Right cardiac atrium (tissue), 5 donors: ENCODE measurements at regions not wholly inside any gene's neighbourhood (a gene's known extent, or its start where the extent isn't known, plus 50 kb on each side); places are given as distances from the start of the nearest gene placed in this dataset.
"Not testable (repeated sequence)": the region's sequence is repeated elsewhere in the genome, so short reads cannot be mapped to it uniquely, and the experiment has no call there.

Experiments used
- ATAC-seq, 2 donors: fragments of 200-7000 bp; cut with Tn5 transposase; one replicate each; pipeline versions ENCODE4 v1.8.0 to v1.9.1; 2020; ENCODE audit warnings: moderate library complexity in 2 of 2, mild to moderate bottlenecking in 1 of 2
- DNase-seq, 3 donors: peaks; one replicate each; pipeline ENCODE4 v3.0.0-alpha.2; 2020
- H3K27ac ChIP-seq: one replicate; pipeline ENCODE4 v1.5.1; 2013; ENCODE audit warnings: mild to moderate bottlenecking, low read length, control low read depth, moderate library complexity
- H3K27me3 ChIP-seq: one replicate; pipeline ENCODE4 v1.6.1; 2013; ENCODE audit not compliant: control insufficient read depth, insufficient read depth
- H3K4me1 ChIP-seq: one replicate; pipeline ENCODE4 v1.6.1; 2013; ENCODE audit warnings: low read length; ENCODE audit not compliant: control insufficient read depth, insufficient read depth
- H3K4me3 ChIP-seq: one replicate; pipeline ENCODE4 v1.5.1; 2013; ENCODE audit warnings: low read length, control low read depth
- H3K9me3 ChIP-seq: one replicate; pipeline ENCODE4 v1.6.1; 2013; ENCODE audit warnings: low read length; ENCODE audit not compliant: control insufficient read depth
- WGBS: extraction: QIAGEN DNeasy Blood & Tissue Kit; methylation state at CpG from one replicate; pipeline ENCODE4 v1.1.7; 2013; 5-methylcytosine and 5-hydroxymethylcytosine counted together
- intact Hi-C, 4 donors: fragments of 100-400 bp; cut with DNase I; formaldehyde crosslinking; loops; one replicate each; pipeline versions ENCODE4 v1.11.0 to v1.14.0; 2022 to 2023
- donor health status: healthy with polysubstance abuse.
- donor health status: DM: no; HTN: yes; CAD: no.
- donor health status: DM: no; HTN: no; CAD: no.
- donor health status: DM: no; HTN: yes; CAD: no; lungs with severe emphysema.
- donor health status: DM: yes; HTN: yes; CAD: no.

DNA sequence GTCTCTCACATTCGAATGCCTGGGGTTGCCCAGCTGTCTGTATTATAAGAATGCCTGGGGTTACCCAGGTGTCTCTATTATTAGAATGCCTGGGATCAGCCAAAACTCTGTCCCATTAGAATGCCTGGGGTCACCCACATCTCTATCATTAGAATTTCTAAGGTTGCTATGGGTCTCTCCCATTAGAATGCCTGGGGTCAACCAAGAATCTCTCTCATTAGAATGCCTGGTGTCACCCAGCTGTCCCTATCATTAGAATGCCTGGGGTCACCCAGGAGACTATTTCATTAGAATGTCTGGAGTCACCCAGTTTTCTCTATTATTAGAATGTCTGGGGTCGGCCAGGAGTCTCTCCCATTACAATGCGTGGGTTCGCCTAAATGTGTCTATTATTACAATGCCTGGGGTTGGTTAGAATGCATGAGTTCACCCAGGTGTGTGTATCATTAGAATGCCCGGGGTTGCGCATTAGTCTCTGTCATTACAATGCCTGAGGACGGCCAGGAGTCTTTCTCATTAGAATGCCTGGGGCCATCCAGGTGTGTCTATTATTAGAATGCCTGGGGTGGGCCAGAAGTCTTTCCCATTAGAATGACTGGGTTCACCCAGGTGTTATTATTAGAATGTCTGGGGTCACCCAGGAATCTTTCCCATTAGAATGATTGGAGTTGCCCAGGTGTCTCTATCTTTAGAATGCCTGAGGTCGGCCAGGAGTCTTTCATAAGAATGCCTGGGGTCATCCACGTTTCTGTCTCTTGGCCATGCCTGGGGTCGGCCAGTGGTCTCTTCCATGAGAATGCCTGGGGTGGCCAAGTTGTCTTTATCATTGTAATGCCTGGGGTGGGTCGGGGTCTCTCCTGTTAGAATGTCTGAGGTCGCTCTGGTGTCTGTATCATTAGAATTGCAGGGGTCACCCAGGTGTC is 59.6 kb downstream of the RNF187 start:
- ATAC-seq (no peak), DNase-seq (no peak)
- intact Hi-C loops: no loop called here
- no peaks in the 10 kb centered on the region for H3K4me1 ChIP-seq
- no peak overlapping the region for H3K27ac ChIP-seq
- WGBS: 77% methylated on average over 12 of the region's 12 CpGs
- H3K9me3 ChIP-seq: no peaks in the 10 kb centered on the region
- H3K4me3 ChIP-seq: no peak overlapping the region
- H3K27me3 ChIP-seq: no peaks in the 10 kb centered on the region

DNA sequence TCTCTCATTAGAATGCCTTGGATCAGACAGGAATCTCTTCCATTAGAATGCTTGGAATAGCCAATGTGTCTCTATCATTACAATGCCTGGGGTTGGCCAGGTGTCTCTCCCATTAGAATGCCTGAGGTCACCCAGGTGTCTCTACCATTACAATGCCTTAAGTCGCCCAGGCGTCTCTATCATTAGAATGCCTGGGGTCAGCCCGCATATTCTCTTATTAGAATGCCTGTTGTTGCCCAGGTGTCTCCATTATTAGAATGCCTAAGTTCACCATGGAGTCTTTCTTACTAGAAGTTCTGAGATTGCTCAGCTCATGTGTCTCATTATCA is 60.2 kb downstream of the RNF187 start:
- no peaks in the 10 kb centered on the region for H3K4me1 ChIP-seq
- H3K27ac ChIP-seq: no peak overlapping the region
- intact Hi-C loops: no loop called here
- DNase-seq (no peak), ATAC-seq (no peak)
- H3K27me3 ChIP-seq: no peaks in the 10 kb centered on the region
- no peak overlapping the region for H3K4me3 ChIP-seq
- WGBS: 71% methylated on average over 3 of the region's 3 CpGs
- no peaks in the 10 kb centered on the region for H3K9me3 ChIP-seq

DNA sequence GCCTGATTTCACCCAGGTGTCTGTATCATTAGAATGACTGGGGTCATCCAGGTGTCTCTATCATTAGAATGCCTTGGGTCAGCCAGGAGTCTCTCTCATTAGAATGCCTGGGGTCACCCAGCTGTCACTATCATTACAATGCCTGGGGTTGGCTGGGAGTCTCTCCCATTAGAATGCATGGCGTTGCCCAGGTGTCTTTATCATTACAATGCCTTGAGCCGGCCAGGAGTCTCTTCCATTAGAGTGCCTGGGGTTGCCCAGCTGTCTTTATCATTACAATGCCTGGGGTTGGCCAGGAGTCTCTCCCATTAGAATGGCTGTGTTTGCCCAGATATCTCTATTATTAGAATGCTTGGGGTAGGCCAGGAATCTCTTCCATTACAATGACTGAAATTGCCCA is 61.6 kb downstream of the RNF187 start:
- H3K4me1 ChIP-seq: no peaks in the 10 kb centered on the region
- intact Hi-C loops: no loop called here
- no peaks in the 10 kb centered on the region for H3K9me3 ChIP-seq
- ATAC-seq (no peak), DNase-seq (no peak)
- 22% methylated on average over 2 of the region's 2 CpGs for WGBS
- no peak overlapping the region for H3K27ac ChIP-seq
- H3K27me3 ChIP-seq: no peaks in the 10 kb centered on the region
- H3K4me3 ChIP-seq: no peak overlapping the region

DNA sequence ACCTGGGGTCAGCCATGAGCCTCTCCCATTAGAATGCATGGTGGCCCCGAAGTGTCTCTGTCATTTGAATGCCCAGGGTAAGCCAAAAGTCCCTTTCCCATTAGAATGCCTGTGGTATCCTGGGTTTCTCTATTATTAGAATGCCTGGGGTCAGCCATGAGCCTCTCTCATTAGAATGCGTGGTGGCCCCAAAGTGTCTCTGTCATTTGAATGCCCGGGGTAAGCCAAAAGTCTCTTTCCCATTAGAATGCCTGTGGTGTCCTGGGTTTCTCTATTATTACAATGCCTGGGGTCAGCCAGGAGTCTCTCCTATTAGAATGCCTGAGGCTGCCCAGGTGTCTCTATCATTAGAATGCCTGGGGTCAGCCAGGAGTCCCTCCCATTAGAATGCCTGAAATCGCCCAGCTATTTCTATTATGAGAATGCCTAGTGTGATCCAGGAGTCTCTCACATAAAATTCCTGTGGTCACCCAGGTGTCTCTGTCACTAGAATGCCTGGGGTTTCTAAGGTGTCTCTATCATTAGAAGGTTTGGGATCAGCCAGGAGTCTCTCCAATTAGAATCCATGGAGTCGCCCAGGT is 65.5 kb downstream of the RNF187 start:
- ATAC-seq (no peak), DNase-seq (no peak)
- Histone ChIP-seq H3K4me3 (no peak overlapping the region), H3K27ac (no peak overlapping the region), H3K27me3 (no peaks in the 10 kb centered on the region), H3K9me3 (no peaks in the 10 kb centered on the region), H3K4me1 (no peaks in the 10 kb centered on the region)
- intact Hi-C loops: no loop called here
- 61% methylated on average over 5 of the region's 5 CpGs for WGBS

DNA sequence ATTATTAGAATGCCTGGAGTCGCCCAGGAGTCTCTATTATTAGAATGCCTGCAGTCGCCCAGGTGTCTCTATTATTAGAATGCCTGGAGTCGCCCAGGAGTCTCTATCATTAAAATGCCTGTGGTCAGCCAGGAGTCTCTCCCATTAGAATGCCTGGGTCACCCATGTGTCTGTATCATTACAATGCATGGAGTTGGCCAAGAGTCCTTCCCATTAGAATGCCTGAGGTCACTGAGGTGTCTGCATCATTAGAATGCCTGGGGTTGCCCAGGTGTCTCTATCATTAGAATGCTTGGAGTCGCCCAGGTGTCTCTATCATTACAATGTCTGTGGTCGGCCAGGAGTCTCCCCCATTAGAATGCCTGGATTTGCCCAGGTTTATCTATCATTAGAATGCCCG is 66.9 kb downstream of the RNF187 start:
- no peak for ATAC-seq
- H3K9me3 ChIP-seq: no peaks in the 10 kb centered on the region
- H3K27ac ChIP-seq: no peak overlapping the region
- no peak for DNase-seq
- intact Hi-C loops: no loop called here
- no peaks in the 10 kb centered on the region for H3K4me1 ChIP-seq
- no peaks in the 10 kb centered on the region for H3K27me3 ChIP-seq
- no peak overlapping the region for H3K4me3 ChIP-seq
- WGBS: 66% methylated on average over 6 of the region's 6 CpGs

DNA sequence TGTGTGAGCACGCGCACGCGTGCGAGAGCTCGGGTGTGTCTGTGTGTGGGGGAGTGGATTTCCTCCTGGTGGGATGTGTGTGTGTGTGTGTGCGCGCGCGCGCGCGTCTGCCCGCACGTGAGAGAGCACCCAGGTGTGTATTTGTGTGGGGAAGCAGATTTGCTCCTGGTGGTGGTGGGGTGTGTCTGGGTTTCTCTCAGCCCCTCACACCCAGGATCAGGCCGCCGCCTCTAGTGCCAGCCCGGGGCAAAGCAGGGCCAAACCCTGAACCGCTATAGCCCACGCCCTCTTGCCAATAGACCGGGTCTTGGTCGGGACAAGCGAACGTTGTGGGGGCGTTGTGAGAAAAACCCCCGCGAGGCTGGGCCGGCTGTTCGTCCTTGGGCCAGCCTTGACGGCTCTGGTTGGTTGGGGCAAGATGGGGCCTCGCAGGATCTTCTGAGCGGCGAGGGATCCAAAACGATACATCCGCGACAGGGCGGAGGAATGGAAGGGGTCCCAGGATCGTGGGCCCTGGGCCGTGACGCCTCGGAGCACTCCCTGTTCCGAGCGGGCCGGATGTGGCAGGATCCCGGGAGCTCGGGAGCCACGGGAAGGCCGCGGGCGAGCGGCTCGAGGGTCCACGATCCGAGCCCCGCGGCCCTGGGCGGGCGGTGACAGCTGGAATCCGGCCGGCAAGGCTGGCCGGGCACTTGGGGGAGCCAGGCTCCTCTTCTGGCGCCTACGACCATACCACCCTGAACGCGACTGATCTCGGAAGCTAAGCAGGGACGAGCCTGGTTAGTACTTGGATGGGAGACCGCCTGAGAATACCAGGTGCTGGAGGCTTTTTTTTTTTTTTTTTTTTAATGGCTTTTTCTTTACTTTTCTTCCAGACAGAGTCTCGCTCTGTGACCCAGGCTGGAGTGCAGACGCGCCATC is 68.2 kb downstream of the RNF187 start:
- DNase-seq: peak in 1 of 3 donors; percentile 60
- no peaks in the 10 kb centered on the region for H3K4me1 ChIP-seq
- no peaks in the 10 kb centered on the region for H3K27me3 ChIP-seq
- no peak overlapping the region for H3K27ac ChIP-seq
- ATAC-seq: peak in 1 of 2 donors; percentile 14
- intact Hi-C loops: no loop called here
- H3K4me3 ChIP-seq: no peak overlapping the region
- no peaks in the 10 kb centered on the region for H3K9me3 ChIP-seq
- 67% methylated on average over 71 of the region's 71 CpGs for WGBS

DNA sequence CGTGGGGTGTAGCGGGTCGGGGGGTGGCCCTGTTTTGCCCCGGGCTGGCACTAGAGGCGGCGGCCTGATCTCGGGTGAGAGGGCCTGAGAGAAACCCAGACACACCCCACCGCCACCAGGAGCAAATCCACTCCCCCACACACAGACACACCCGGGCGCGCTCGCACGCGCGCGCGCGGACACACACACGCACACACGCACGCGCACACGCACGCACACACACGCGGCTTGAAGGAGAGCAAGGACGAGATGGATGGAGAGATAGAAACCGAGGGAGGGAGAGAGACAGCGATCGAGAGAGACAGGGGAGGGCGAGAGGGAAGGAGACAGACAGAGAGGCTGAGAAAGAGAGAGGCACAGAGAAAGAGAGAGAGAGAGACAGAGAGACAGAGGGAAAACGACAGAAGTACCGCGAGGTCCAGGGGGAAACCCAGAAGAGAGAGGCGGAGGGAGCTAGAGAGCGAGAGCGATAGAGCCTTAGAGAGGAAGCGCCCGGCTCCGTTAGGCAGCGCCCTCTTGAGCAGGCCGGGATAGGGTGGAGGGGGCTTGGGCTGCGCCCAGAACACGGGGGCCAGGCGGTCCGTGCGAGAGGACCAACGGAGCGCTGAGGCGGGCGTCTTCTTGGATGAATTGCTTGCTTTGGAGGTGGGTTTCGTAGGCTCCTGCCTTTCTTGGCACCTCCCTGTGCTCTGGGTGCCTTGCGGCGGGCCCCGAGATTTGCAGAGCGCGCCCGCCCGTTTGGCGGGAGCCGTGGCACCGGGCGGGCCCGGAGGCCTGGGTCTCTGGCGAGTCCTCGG is 69.7 kb downstream of the RNF187 start:
- H3K27ac ChIP-seq, intact Hi-C loops, ATAC-seq, H3K4me1 ChIP-seq, H3K27me3 ChIP-seq, H3K4me3 ChIP-seq, H3K9me3 ChIP-seq, DNase-seq: not testable (repeated sequence)
- 53% methylated on average over 21 of the region's 66 CpGs for WGBS
